Keratinocyte (primary cell): ENCODE measurements at regions not wholly inside any gene's neighbourhood (a gene's known extent, or its start where the extent isn't known, plus 50 kb on each side); places are given as distances from the start of the nearest gene placed in this dataset.

ENCODE experiments used
- DNase-seq: peaks from one replicate; pipeline ENCODE4 v3.0.0-alpha.2; 2011; ENCODE audit warnings: low read depth, missing footprints, low spot score
- FAIRE-seq: peaks from 2 replicates; lab custom pipeline; 2011; peaks lifted over from hg19 to GRCh38; lab: Jason Lieb, UNC
- H2AFZ ChIP-seq: 2 replicates; pipeline ENCODE4 v1.6.0; 2012; ENCODE audit warnings: low read length, control low read depth, inconsistent platforms; ENCODE audit not compliant: control insufficient read depth
- H3K27ac ChIP-seq: 2 replicates; pipeline ENCODE4 v1.5.1; 2011; ENCODE audit warnings: low read length; ENCODE audit not compliant: control insufficient read depth, insufficient read depth
- H3K27me3 ChIP-seq: 3 replicates; pipeline ENCODE4 v1.6.0; 2011; ENCODE audit warnings: low read length; ENCODE audit not compliant: control insufficient read depth, insufficient read depth; ENCODE audit errors: extremely low read depth
- H3K36me3 ChIP-seq, 2 experiments: 2 replicates in 1 of 2; 3 replicates in 1 of 2; pipeline ENCODE4 v1.5.1; 2011; ENCODE audit warnings: low read length in 2 of 2, mild to moderate bottlenecking in 1 of 2; ENCODE audit not compliant: control insufficient read depth in 2 of 2, insufficient read depth in 2 of 2; ENCODE audit errors: extremely low read depth in 1 of 2
- H3K4me1 ChIP-seq: 3 replicates; pipeline ENCODE4 v1.5.1; 2011; ENCODE audit warnings: low read length; ENCODE audit not compliant: control insufficient read depth, insufficient read depth; ENCODE audit errors: extremely low read depth
- H3K4me2 ChIP-seq: 3 replicates; pipeline ENCODE4 v1.6.0; 2011; ENCODE audit warnings: low read depth, low read length; ENCODE audit not compliant: control insufficient read depth, insufficient read depth; ENCODE audit errors: extremely low read depth
- H3K4me3 ChIP-seq, 3 experiments: fragments of 200-600 bp in 1 of 3; sonication (generic) in 1 of 3; 2 replicates in 2 of 3; 3 replicates in 1 of 3; pipeline ENCODE4 v1.5.1; 2011 to 2016; ENCODE audit warnings: low read length in 3 of 3, mild to moderate bottlenecking in 3 of 3, control low read depth in 2 of 3, inconsistent platforms in 1 of 3, low read depth in 1 of 3, mixed read lengths in 1 of 3, mixed run types in 1 of 3, moderate library complexity in 1 of 3; ENCODE audit not compliant: control insufficient read depth in 2 of 3, insufficient read depth in 2 of 3; ENCODE audit errors: extremely low read depth in 1 of 3
- H3K79me2 ChIP-seq: 2 replicates; pipeline ENCODE4 v1.6.0; 2012; ENCODE audit warnings: low read length; ENCODE audit not compliant: control insufficient read depth, insufficient read depth
- H3K9ac ChIP-seq: 3 replicates; pipeline ENCODE4 v1.6.0; 2011; ENCODE audit warnings: low read length; ENCODE audit not compliant: control insufficient read depth, insufficient read depth; ENCODE audit errors: extremely low read depth
- H3K9me1 ChIP-seq: 3 replicates; pipeline ENCODE4 v1.6.0; 2011; ENCODE audit warnings: low read length; ENCODE audit not compliant: control insufficient read depth, insufficient read depth; ENCODE audit errors: extremely low read depth
- H3K9me3 ChIP-seq: 2 replicates; pipeline ENCODE4 v1.5.1; 2012; ENCODE audit warnings: low read depth, low read length; ENCODE audit not compliant: control insufficient read depth
- H4K20me1 ChIP-seq: 3 replicates; pipeline ENCODE4 v1.6.0; 2011; ENCODE audit warnings: low read length; ENCODE audit not compliant: control insufficient read depth, insufficient read depth; ENCODE audit errors: extremely low read depth
- EZH2 ChIP-seq: IDR thresholded peaks from one replicate; pipeline ENCODE4 v1.6.1; 2012; ENCODE audit warnings: inconsistent platforms, mild to moderate bottlenecking, low read length, moderate library complexity
- dilution Hi-C: fragments of 300-500 bp; cut with MboI; formaldehyde crosslinking; loops from one replicate; pipeline ENCODE4 v1.7.0; 2020; ENCODE audit warnings: low sequenced_read_pairs; ENCODE audit not compliant: extremely low pct_ligation_motif_present
- TF ChIP-seq, protein P1 (sequence below), 3 experiments: IDR thresholded peaks in 1 of 3; conservative IDR thresholded peaks in 1 of 3; optimal IDR thresholded peaks in 1 of 3; 2 replicates in 2 of 3; 3 replicates in 1 of 3; pipeline versions ENCODE3 to v1.5.1; 2011; ENCODE audit warnings: low read length in 3 of 3, mild to moderate bottlenecking in 3 of 3, moderate library complexity in 2 of 3, control low read depth in 1 of 3, inconsistent platforms in 1 of 3; ENCODE audit not compliant: insufficient read depth in 2 of 3; ENCODE audit errors: extremely low read depth in 1 of 3

DNA sequence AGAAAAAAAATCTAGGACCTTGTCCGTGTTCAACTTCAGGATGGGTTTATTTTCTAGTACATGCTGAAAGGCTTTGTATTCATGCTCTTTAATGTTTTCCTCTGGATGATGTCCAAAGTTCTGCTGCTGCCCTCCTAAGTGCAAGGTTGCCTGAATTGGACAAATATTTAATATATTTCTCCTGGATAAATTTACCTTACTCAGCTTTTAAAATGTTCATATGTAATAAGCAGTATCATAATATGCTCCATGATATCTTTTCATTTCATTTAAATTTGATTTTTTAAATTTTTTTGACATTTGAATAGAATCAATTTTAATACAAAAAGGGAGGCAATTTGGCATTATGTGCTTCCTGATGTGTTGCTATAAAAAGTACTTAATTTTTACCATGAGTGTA, 95.9 kb upstream of the SLC25A13 start:
- Histone ChIP-seq H4K20me1 (no peaks in the 10 kb centered on the region), H3K36me3 (no peaks in the 10 kb centered on the region), H3K79me2 (no peaks in the 10 kb centered on the region), H2AFZ (no peak overlapping the region), H3K9me3 (no peaks in the 10 kb centered on the region), H3K27ac (no peak overlapping the region), H3K4me3 (no peak overlapping the region), H3K4me2 (no peak overlapping the region), H3K9me1 (no peaks in the 10 kb centered on the region), H3K9ac (no peak overlapping the region), H3K4me1 (no peaks in the 10 kb centered on the region), H3K27me3 (no peaks in the 10 kb centered on the region)
- FAIRE-seq (no peak), DNase-seq (no peak)
- dilution Hi-C loops, result no loop called here
- TF ChIP-seq EZH2, result no peak

DNA sequence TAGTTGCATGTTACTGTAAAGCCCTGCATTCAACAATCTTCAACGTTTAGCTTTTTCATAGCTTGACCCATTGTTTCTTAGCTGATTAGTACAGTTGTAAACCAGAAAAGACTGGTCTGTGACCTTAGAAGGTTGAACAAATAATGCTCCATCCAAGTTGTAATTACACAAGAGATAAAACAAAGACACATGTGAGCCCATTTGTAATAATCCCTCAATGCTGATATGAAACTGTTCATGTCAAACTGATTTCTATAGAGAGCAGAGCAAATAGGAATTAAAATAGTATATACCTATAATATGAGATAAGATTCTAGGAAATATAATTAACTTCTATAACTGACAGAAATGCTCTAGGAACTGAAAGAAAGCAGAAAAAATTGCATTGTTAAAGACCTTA, 94.7 kb upstream of the SLC25A13 start:
- H3K27ac ChIP-seq, result no peak overlapping the region
- H3K4me3 ChIP-seq, result no peak overlapping the region
- no peak for FAIRE-seq
- no peak for DNase-seq
- H3K4me2 ChIP-seq, result no peak overlapping the region
- no peaks in the 10 kb centered on the region for H3K79me2 ChIP-seq
- H3K36me3 ChIP-seq, result no peaks in the 10 kb centered on the region
- no peaks in the 10 kb centered on the region for H4K20me1 ChIP-seq
- no peaks in the 10 kb centered on the region for H3K27me3 ChIP-seq
- H3K9ac ChIP-seq, result no peak overlapping the region
- H3K9me3 ChIP-seq, result no peaks in the 10 kb centered on the region
- H3K4me1 ChIP-seq, result no peaks in the 10 kb centered on the region
- no peaks in the 10 kb centered on the region for H3K9me1 ChIP-seq
- dilution Hi-C loops, result no loop called here
- no peak overlapping the region for H2AFZ ChIP-seq
- no peak for TF ChIP-seq EZH2
- TF ChIP-seq, protein P1, sequence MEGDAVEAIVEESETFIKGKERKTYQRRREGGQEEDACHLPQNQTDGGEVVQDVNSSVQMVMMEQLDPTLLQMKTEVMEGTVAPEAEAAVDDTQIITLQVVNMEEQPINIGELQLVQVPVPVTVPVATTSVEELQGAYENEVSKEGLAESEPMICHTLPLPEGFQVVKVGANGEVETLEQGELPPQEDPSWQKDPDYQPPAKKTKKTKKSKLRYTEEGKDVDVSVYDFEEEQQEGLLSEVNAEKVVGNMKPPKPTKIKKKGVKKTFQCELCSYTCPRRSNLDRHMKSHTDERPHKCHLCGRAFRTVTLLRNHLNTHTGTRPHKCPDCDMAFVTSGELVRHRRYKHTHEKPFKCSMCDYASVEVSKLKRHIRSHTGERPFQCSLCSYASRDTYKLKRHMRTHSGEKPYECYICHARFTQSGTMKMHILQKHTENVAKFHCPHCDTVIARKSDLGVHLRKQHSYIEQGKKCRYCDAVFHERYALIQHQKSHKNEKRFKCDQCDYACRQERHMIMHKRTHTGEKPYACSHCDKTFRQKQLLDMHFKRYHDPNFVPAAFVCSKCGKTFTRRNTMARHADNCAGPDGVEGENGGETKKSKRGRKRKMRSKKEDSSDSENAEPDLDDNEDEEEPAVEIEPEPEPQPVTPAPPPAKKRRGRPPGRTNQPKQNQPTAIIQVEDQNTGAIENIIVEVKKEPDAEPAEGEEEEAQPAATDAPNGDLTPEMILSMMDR (optimal IDR thresholded peaks at IDR 0.05 in 1 of 3, IDR thresholded peaks at IDR 0.05 in 1 of 3, conservative IDR thresholded peaks at IDR 0.05 in 1 of 3; ENCODE audit: extremely low read depth in 1 of 3, insufficient read depth in 2 of 3, low read length in 3 of 3), result no peak

DNA sequence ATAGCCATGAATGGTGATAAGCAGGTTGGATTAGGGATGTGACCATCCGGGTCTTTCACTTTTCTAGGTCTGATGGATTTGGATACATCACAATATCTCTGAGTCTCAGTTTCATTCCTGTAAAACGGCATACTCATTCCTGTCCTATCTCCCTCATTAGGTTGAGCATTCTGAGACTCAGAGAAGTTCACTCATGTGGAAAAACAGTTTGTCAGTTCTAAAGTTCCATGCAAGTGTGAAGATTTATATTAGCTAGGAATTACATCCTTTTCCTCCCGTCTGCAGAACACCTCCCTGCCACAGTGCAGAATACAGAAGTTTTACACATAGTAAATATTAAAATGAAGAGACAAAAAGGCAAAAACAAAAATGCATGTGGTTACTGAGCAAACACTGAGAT, 94.2 kb upstream of the SLC25A13 start:
- Histone ChIP-seq H3K4me1 (no peaks in the 10 kb centered on the region), H3K4me3 (no peak overlapping the region), H2AFZ (no peak overlapping the region), H3K36me3 (no peaks in the 10 kb centered on the region), H3K4me2 (no peak overlapping the region), H3K9me3 (no peaks in the 10 kb centered on the region), H3K79me2 (no peaks in the 10 kb centered on the region), H3K9me1 (no peaks in the 10 kb centered on the region), H3K9ac (no peak overlapping the region), H4K20me1 (no peaks in the 10 kb centered on the region), H3K27ac (no peak overlapping the region), H3K27me3 (no peaks in the 10 kb centered on the region)
- FAIRE-seq (no peak), DNase-seq (no peak)
- TF ChIP-seq, protein P1 (optimal IDR thresholded peaks at IDR 0.05 in 1 of 3, IDR thresholded peaks at IDR 0.05 in 1 of 3, conservative IDR thresholded peaks at IDR 0.05 in 1 of 3; ENCODE audit: extremely low read depth in 1 of 3, insufficient read depth in 2 of 3, low read length in 3 of 3), result no peak
- TF ChIP-seq EZH2, result no peak
- dilution Hi-C loops, result no loop called here
